ENCODE measurements at regions not wholly inside any gene's neighbourhood (a gene's known extent, or its start where the extent isn't known, plus 50 kb on each side); places are given as distances from the start of the nearest gene placed in this dataset.

GRCh38 chr13:111516712-111517640 is 196.5 kb downstream of the TEX29 start:
- no peak for DNase-seq (ENCODE audit: low read depth)

- no peak for DNase-seq (ENCODE audit: low read depth)
Observed at GRCh38 chr13:111517641-111518010, 197.2 kb downstream of the TEX29 start.

- DNase-seq (ENCODE audit: low read depth) = no peak
Observed at GRCh38 chr13:111518161-111518792, 197.8 kb downstream of the TEX29 start.

GRCh38 chr13:111519041-111519440 is 198.6 kb downstream of the TEX29 start:
- DNase-seq (ENCODE audit: low read depth) = no peak

GRCh38 chr13:111519490-111520170 is 199.2 kb downstream of the TEX29 start:
- DNase-seq (ENCODE audit: low read depth) = no peak

- no peak for DNase-seq (ENCODE audit: low read depth)
Observed at GRCh38 chr13:111521030-111521429, 200.6 kb downstream of the TEX29 start.

- no peak for DNase-seq (ENCODE audit: low read depth)
Observed at GRCh38 chr13:111521691-111522229, 201.3 kb downstream of the TEX29 start.

GRCh38 chr13:111525320-111526118 is 205.1 kb downstream of the TEX29 start:
- no peak for DNase-seq (ENCODE audit: low read depth)

GRCh38 chr13:111526922-111527321 is 206.5 kb downstream of the TEX29 start:
- DNase-seq (ENCODE audit: low read depth) = no peak

GRCh38 chr13:111527614-111528229 is 207.3 kb downstream of the TEX29 start:
- DNase-seq (ENCODE audit: low read depth) = no peak

GRCh38 chr13:111528513-111528912 is 208.1 kb downstream of the TEX29 start:
- DNase-seq (ENCODE audit: low read depth) = no peak

- DNase-seq (ENCODE audit: low read depth) = no peak
Observed at GRCh38 chr13:111530137-111530870, 209.9 kb downstream of the TEX29 start.

GRCh38 chr13:111531505-111531904 is 211.1 kb downstream of the TEX29 start:
- DNase-seq (ENCODE audit: low read depth) = no peak

- no peak for DNase-seq (ENCODE audit: low read depth)
Observed at GRCh38 chr13:111532111-111532510, 211.7 kb downstream of the TEX29 start.

GRCh38 chr13:111533900-111534683 is 213.7 kb downstream of the TEX29 start:
- no peak for DNase-seq (ENCODE audit: low read depth)

- no peak for DNase-seq (ENCODE audit: low read depth)
Observed at GRCh38 chr13:111534751-111535522, 214.5 kb downstream of the TEX29 start.

- no peak for DNase-seq (ENCODE audit: low read depth)
Observed at GRCh38 chr13:111535523-111535811, 215.0 kb downstream of the TEX29 start.

- no peak for DNase-seq (ENCODE audit: low read depth)
Observed at GRCh38 chr13:111536075-111536642, 215.7 kb downstream of the TEX29 start.

All from EH (cell line).